Stomach smooth muscle (tissue), 2 donors: ENCODE measurements at regions not wholly inside any gene's neighbourhood (a gene's known extent, or its start where the extent isn't known, plus 50 kb on each side); places are given as distances from the start of the nearest gene placed in this dataset.
"Not testable (repeated sequence)": the region's sequence is repeated elsewhere in the genome, so short reads cannot be mapped to it uniquely, and the experiment has no call there.

Experiments
- H3K27ac ChIP-seq: one replicate; pipeline ENCODE4 v1.7.0; 2013; ENCODE audit warnings: mild to moderate bottlenecking, low read length, inconsistent platforms
- H3K27me3 ChIP-seq, 2 donors: one replicate each; pipeline ENCODE4 v1.7.0; 2013; ENCODE audit warnings: low read length in 2 of 2; ENCODE audit not compliant: insufficient read depth in 2 of 2, control insufficient read depth in 1 of 2
- H3K36me3 ChIP-seq, 2 donors: one replicate each; pipeline ENCODE4 v1.7.0; 2013; ENCODE audit warnings: low read length in 2 of 2; ENCODE audit not compliant: control insufficient read depth in 2 of 2, insufficient read depth in 2 of 2
- H3K4me1 ChIP-seq: one replicate; pipeline ENCODE4 v1.7.0; 2013; ENCODE audit warnings: low read length; ENCODE audit not compliant: control insufficient read depth, insufficient read depth
- H3K4me3 ChIP-seq, 2 donors: one replicate each; pipeline ENCODE4 v1.7.0; 2013; ENCODE audit warnings: low read length in 2 of 2
- H3K9ac ChIP-seq, 2 donors: one replicate each; pipeline ENCODE4 v1.7.0; 2013; ENCODE audit warnings: low read length in 2 of 2, mild to moderate bottlenecking in 1 of 2
- H3K9me3 ChIP-seq, 2 donors: one replicate each; pipeline ENCODE4 v1.7.0; 2013; ENCODE audit warnings: low read length in 2 of 2; ENCODE audit not compliant: control insufficient read depth in 2 of 2
- donor health status: healthy.
- donor health status: Pancreatic carcinoma.

GRCh38 chr10:4615042-4615441, 211.0 kb upstream of the AKR1E2 start:
- H3K4me3 ChIP-seq = no peak overlapping the region
- H3K9ac ChIP-seq = no peak overlapping the region
- no peaks in the 10 kb centered on the region for H3K36me3 ChIP-seq
- peaks cover 0 to 9% of the 10 kb centered on the region in 2 donors for H3K9me3 ChIP-seq
- H3K4me1 ChIP-seq = no peaks in the 10 kb centered on the region
- no peaks in the 10 kb centered on the region for H3K27me3 ChIP-seq
- no peak overlapping the region for H3K27ac ChIP-seq

DNA sequence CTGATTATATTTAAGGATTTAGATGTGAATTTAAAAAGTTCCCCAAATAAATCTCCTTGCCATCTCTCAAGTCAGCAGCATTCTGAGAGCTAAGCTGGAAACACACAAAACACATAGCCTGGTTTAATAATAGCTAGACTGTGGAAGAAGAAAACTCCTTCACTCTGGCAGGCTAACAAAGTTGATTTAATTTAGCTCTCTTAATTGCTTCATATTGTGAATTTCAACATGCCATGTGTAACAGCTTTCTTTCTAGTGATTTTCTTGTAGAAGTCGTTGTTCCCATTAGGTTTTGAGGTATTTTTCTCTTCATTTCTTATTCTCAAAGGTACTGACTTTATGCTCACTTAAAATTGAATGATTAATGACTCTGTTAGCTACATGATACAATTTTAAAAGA, 216.8 kb upstream of the AKR1E2 start:
- no peaks in the 10 kb centered on the region for H3K4me1 ChIP-seq
- H3K9ac ChIP-seq = no peak overlapping the region
- no peak overlapping the region for H3K4me3 ChIP-seq
- no peak overlapping the region for H3K27ac ChIP-seq
- no peaks in the 10 kb centered on the region for H3K9me3 ChIP-seq
- no peaks in the 10 kb centered on the region for H3K27me3 ChIP-seq
- no peaks in the 10 kb centered on the region for H3K36me3 ChIP-seq

DNA sequence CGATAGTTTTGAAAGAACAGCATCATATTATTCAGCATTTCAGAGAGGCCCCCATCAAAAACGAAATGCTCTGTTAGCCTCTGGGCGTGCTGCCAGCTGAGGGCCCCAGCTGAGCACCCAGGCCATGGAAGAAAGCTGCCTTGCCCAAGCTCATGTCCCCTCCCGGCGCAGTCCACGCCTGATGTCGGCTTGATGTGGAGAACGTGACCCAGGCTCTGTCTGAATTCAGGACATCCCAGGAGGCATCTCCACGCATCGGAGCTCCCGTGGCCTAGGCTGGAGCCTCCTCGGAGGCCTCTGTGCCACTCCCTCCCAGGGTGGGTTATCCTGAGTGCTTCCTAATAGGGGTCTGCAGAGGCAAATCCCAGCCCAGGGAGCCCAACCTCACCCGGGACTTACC, 218.3 kb upstream of the AKR1E2 start:
- H3K9ac ChIP-seq = no peak overlapping the region
- no peaks in the 10 kb centered on the region for H3K27me3 ChIP-seq
- no peaks in the 10 kb centered on the region for H3K9me3 ChIP-seq
- H3K36me3 ChIP-seq = no peaks in the 10 kb centered on the region
- H3K4me3 ChIP-seq = no peak overlapping the region
- H3K27ac ChIP-seq = no peak overlapping the region
- H3K4me1 ChIP-seq = no peaks in the 10 kb centered on the region

DNA sequence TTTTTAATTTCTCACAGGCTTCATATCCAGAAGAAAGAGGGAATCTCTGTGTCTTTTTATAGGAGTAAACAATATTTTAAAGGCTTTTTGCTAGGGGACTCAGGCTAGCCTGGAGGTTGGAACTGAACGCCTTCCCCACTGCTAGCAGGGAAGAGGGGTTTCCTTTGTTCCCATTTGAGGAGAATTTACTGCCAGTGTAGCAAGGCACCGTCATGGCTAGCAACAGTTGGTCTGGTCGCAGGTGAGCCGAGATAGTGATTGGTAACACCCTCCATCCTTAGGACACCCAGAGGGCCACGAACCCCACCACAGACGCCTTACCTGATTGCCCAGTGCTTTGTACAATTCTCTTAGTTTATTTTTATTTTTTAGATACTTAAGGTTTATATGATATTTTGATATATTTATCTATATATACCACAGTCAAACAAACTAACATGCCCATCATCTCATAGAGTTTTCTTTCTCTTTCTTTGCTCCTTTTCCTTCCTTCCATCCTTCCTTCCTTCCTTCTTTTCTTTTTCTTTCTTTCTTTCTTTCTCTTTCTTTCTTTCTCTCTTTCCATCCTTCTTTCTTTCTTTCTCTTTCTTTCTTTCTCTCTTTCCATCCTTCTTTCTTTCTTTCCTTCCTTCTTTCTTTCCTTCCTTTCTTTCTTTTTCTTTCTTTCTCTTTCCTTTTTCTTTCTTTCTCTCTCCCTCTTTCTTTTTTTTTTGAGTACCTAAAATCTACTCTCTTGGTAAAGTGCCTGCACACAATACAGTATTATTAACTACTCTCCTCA, 219.0 kb upstream of the AKR1E2 start:
- H3K36me3 ChIP-seq = no peaks in the 10 kb centered on the region
- H3K27me3 ChIP-seq = no peaks in the 10 kb centered on the region
- no peak overlapping the region for H3K4me3 ChIP-seq
- H3K9me3 ChIP-seq = no peaks in the 10 kb centered on the region
- H3K4me1 ChIP-seq = no peaks in the 10 kb centered on the region
- H3K27ac ChIP-seq = no peak overlapping the region
- H3K9ac ChIP-seq = no peak overlapping the region

DNA sequence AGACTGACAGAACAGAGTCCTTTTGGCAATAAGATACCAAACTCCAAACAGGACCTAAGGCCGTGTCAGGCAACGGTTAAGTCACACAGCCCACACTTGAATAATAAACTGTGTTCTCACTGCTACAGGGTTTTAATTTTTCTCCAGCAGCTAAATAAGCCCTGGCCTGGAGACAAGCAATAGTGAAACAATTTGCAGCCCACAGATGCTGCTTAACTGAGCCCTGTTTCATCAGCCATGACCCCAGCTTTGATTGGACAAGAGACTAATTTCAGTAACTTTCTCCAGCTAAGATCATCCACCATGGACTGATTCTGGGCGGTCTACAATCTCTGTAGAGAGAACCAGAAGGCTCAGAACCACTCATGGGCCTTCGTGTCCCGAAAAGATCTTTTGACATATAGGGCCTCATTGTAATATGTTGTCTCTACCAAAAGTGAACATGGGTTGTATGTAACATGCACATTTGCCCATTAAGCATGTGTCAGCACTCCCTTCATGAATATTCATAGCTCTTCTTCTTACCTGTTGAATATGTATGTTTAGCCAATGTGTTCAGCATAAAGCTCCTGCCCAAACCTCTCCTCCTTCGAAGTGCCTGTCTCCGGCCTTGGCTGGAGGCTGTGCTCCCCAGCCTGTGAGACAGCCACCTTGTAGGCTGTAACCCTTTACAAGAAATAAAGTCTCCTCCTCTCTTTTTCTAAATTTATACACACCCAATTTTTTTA, 223.1 kb upstream of the AKR1E2 start:
- H3K4me3 ChIP-seq = no peak overlapping the region
- H3K9ac ChIP-seq = no peak overlapping the region
- no peaks in the 10 kb centered on the region for H3K36me3 ChIP-seq
- H3K27me3 ChIP-seq = no peaks in the 10 kb centered on the region
- H3K4me1 ChIP-seq = no peaks in the 10 kb centered on the region
- no peaks in the 10 kb centered on the region for H3K9me3 ChIP-seq
- H3K27ac ChIP-seq = no peak overlapping the region

GRCh38 chr10:4599471-4599870, 226.5 kb upstream of the AKR1E2 start:
- Histone ChIP-seq H3K27me3 (no peaks in the 10 kb centered on the region), H3K4me1 (no peaks in the 10 kb centered on the region), H3K9me3 (no peaks in the 10 kb centered on the region), H3K36me3 (no peaks in the 10 kb centered on the region), H3K4me3 (no peak overlapping the region), H3K9ac (no peak overlapping the region), H3K27ac (no peak overlapping the region)

GRCh38 chr10:4597898-4598297, 228.1 kb upstream of the AKR1E2 start:
- not testable (repeated sequence) for H3K9me3 ChIP-seq, H3K36me3 ChIP-seq, H3K4me3 ChIP-seq, H3K4me1 ChIP-seq, H3K9ac ChIP-seq, H3K27ac ChIP-seq, H3K27me3 ChIP-seq

DNA sequence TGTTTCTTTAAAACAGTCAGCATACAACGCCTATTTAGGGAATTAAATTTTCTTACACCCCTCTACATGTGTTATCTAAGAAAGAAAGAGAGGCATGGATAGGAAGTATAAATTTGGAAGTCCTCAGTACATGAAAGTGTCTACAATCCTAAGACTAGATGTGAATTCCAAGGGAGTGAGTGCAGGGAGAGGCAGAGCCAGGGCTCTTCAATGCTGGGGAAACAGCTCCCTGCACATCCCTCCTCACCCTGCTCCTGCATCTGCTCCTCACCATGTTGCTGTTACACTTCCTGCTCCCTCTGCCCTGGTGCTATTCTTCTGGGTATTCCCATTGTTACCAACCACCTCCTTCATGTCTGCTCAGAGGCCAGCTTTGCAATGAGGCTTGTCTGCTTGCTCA, 229.1 kb upstream of the AKR1E2 start:
- Histone ChIP-seq H3K9ac (no peak overlapping the region), H3K4me3 (no peak overlapping the region), H3K27me3 (no peaks in the 10 kb centered on the region), H3K36me3 (no peaks in the 10 kb centered on the region), H3K9me3 (no peaks in the 10 kb centered on the region), H3K27ac (no peak overlapping the region), H3K4me1 (no peaks in the 10 kb centered on the region)

GRCh38 chr10:4595719-4596319, 230.2 kb upstream of the AKR1E2 start:
- H3K4me3 ChIP-seq = no peak overlapping the region
- H3K27ac ChIP-seq = no peak overlapping the region
- H3K9me3 ChIP-seq = no peaks in the 10 kb centered on the region
- no peaks in the 10 kb centered on the region for H3K27me3 ChIP-seq
- no peak overlapping the region for H3K9ac ChIP-seq
- H3K4me1 ChIP-seq = no peaks in the 10 kb centered on the region
- no peaks in the 10 kb centered on the region for H3K36me3 ChIP-seq

GRCh38 chr10:4590807-4591206, 235.2 kb upstream of the AKR1E2 start:
- Histone ChIP-seq H3K9ac (no peak overlapping the region), H3K27ac (no peak overlapping the region), H3K9me3 (no peaks in the 10 kb centered on the region), H3K36me3 (no peaks in the 10 kb centered on the region), H3K27me3 (no peaks in the 10 kb centered on the region), H3K4me3 (no peak overlapping the region), H3K4me1 (peaks cover 6% of the 10 kb centered on the region)

GRCh38 chr10:4588824-4589223, 237.2 kb upstream of the AKR1E2 start:
- no peak overlapping the region for H3K27ac ChIP-seq
- H3K9me3 ChIP-seq = no peaks in the 10 kb centered on the region
- no peak overlapping the region for H3K9ac ChIP-seq
- peaks cover 6% of the 10 kb centered on the region for H3K4me1 ChIP-seq
- no peaks in the 10 kb centered on the region for H3K36me3 ChIP-seq
- no peaks in the 10 kb centered on the region for H3K27me3 ChIP-seq
- no peak overlapping the region for H3K4me3 ChIP-seq
